Activated CD4-positive, alpha-beta memory T cell treated with anti-CD3 and anti-CD28 coated beads, Interleukin-2, amount 10 ng/mL, durations not matched to agents 7 days and 5 days (primary cell): ENCODE measurements at regions not wholly inside any gene's neighbourhood (a gene's known extent, or its start where the extent isn't known, plus 50 kb on each side); places are given as distances from the start of the nearest gene placed in this dataset.

Experiments
- CTCF ChIA-PET: fragments of 350-600 bp; sonication (Branson Sonifier 250); formaldehyde crosslinking; loops from one replicate; lab custom pipeline; 2021; ENCODE audit warnings: antibody characterized with exemption, inconsistent platforms; lab: Charles Lee
- POLR2A ChIA-PET: fragments of 350-600 bp; sonication (Branson Sonifier 250); formaldehyde crosslinking; loops from one replicate; lab custom pipeline; 2021; ENCODE audit warnings: antibody characterized with exemption; lab: Charles Lee
- DNase-seq: peaks from one replicate; pipeline ENCODE4 v3.0.0-alpha.2; 2020
- H3K27ac Mint-ChIP-seq: one replicate; pipeline ENCODE4 v1.8.0; 2021; ENCODE audit warnings: mild to moderate bottlenecking, mixed read lengths
- H3K27me3 Mint-ChIP-seq: one replicate; pipeline ENCODE4 v1.8.0; 2021; ENCODE audit warnings: mixed read lengths
- H3K36me3 Mint-ChIP-seq: one replicate; pipeline ENCODE4 v1.8.0; 2021; ENCODE audit warnings: low read depth, mixed read lengths
- H3K4me1 Mint-ChIP-seq: one replicate; pipeline ENCODE4 v1.8.0; 2021; ENCODE audit warnings: mixed read lengths
- H3K4me3 Mint-ChIP-seq: one replicate; pipeline ENCODE4 v1.8.0; 2021; ENCODE audit warnings: mild to moderate bottlenecking, mixed read lengths
- H3K9me3 Mint-ChIP-seq: one replicate; pipeline ENCODE4 v1.8.0; 2021; ENCODE audit warnings: mixed read lengths

GRCh38 chr3:188950832-188951489 is 220.8 kb upstream of the TPRG1 start:
- H3K27me3 Mint-ChIP-seq, result peaks cover 9% of the 10 kb centered on the region
- CTCF ChIA-PET, result interaction anchor here (13.5 kb wide), 1 partner anchor 1213 kb away, joined by 493 read pairs; no protein-coding TSS in a partner anchor
- POLR2A ChIA-PET, result interaction anchor here (0.6 to 7.1 kb wide), 3 partner anchors 10 to 1211 kb away, joined by 3 to 57 read pairs (median 3); no protein-coding TSS in a partner anchor
- peaks cover 12% of the 10 kb centered on the region for H3K4me1 Mint-ChIP-seq
- no peak overlapping the region for H3K4me3 Mint-ChIP-seq
- H3K9me3 Mint-ChIP-seq, result no peaks in the 10 kb centered on the region
- no peaks in the 10 kb centered on the region for H3K36me3 Mint-ChIP-seq
- DNase-seq, result peak; percentile 26
- H3K27ac Mint-ChIP-seq, result no peak overlapping the region

GRCh38 chr3:188951734-188952133 is 220.0 kb upstream of the TPRG1 start:
- ChIA-PET CTCF (interaction anchor here (4.0 to 13.5 kb wide), 2 partner anchors 7 to 1213 kb away, joined by 26 to 493 read pairs; no protein-coding TSS in a partner anchor), POLR2A (interaction anchor here (0.5 to 7.1 kb wide), 3 partner anchors 11 to 1212 kb away, joined by 3 to 57 read pairs (median 3); no protein-coding TSS in a partner anchor)
- Mint-ChIP-seq H3K27ac (no peak overlapping the region), H3K9me3 (no peaks in the 10 kb centered on the region), H3K4me1 (peaks cover 12% of the 10 kb centered on the region), H3K27me3 (peaks cover 8% of the 10 kb centered on the region), H3K36me3 (no peaks in the 10 kb centered on the region), H3K4me3 (no peak overlapping the region)
- DNase-seq, result no peak

- Mint-ChIP-seq H3K9me3 (no peaks in the 10 kb centered on the region), H3K27me3 (peaks cover 2% of the 10 kb centered on the region), H3K36me3 (no peaks in the 10 kb centered on the region), H3K4me1 (peaks cover 11% of the 10 kb centered on the region), H3K27ac (no peak overlapping the region), H3K4me3 (no peak overlapping the region)
- ChIA-PET CTCF (interaction anchor here (0.6 to 13.5 kb wide), 50 partner anchors 10 to 1222 kb away, joined by 3 to 493 read pairs (median 5); partner anchors contain the start of gene BCL6), POLR2A (interaction anchor here (0.6 to 7.1 kb wide), 7 partner anchors 11 to 1215 kb away, joined by 3 to 57 read pairs (median 4); partner anchors contain the start of gene BCL6)
- DNase-seq, result peak; percentile 82
Measured at GRCh38 chr3:188954590-188955208, 217.1 kb upstream of the TPRG1 start.

GRCh38 chr3:188955919-188956318 is 215.9 kb upstream of the TPRG1 start:
- H3K4me3 Mint-ChIP-seq, result no peak overlapping the region
- peaks cover 3% of the 10 kb centered on the region for H3K27me3 Mint-ChIP-seq
- DNase-seq, result no peak
- H3K27ac Mint-ChIP-seq, result no peak overlapping the region
- ChIA-PET CTCF (interaction anchor here (0.7 to 13.5 kb wide), 25 partner anchors 11 to 1218 kb away, joined by 3 to 493 read pairs (median 5); partner anchors contain the start of gene BCL6), POLR2A (interaction anchor here (1.3 to 7.1 kb wide), 2 partner anchors 188 to 1216 kb away, joined by 6 to 57 read pairs; no protein-coding TSS in a partner anchor)
- H3K9me3 Mint-ChIP-seq, result no peaks in the 10 kb centered on the region
- H3K4me1 Mint-ChIP-seq, result peaks cover 5% of the 10 kb centered on the region
- no peaks in the 10 kb centered on the region for H3K36me3 Mint-ChIP-seq

GRCh38 chr3:188956839-188957489 is 214.8 kb upstream of the TPRG1 start:
- Mint-ChIP-seq H3K4me1 (peaks cover 3% of the 10 kb centered on the region), H3K9me3 (no peaks in the 10 kb centered on the region), H3K4me3 (no peak overlapping the region), H3K27me3 (peaks cover 6% of the 10 kb centered on the region), H3K36me3 (no peaks in the 10 kb centered on the region), H3K27ac (no peak overlapping the region)
- ChIA-PET CTCF (interaction anchor here (0.9 to 13.5 kb wide), 7 partner anchors 12 to 1219 kb away, joined by 3 to 493 read pairs (median 5); no protein-coding TSS in a partner anchor), POLR2A (interaction anchor here (7.1 kb wide), 1 partner anchor 1217 kb away, joined by 57 read pairs; no protein-coding TSS in a partner anchor)
- DNase-seq, result no peak

GRCh38 chr3:188959013-188959412 is 212.8 kb upstream of the TPRG1 start:
- ChIA-PET CTCF (interaction anchor here (1.5 to 13.5 kb wide), 2 partner anchors 82 to 1221 kb away, joined by 4 to 493 read pairs; no protein-coding TSS in a partner anchor), POLR2A (interaction anchor here (1.6 kb wide), 1 partner anchor 1220 kb away, joined by 4 read pairs; no protein-coding TSS in a partner anchor)
- peaks cover 15% of the 10 kb centered on the region for H3K4me1 Mint-ChIP-seq
- H3K36me3 Mint-ChIP-seq, result no peaks in the 10 kb centered on the region
- DNase-seq, result no peak
- peaks cover 10% of the 10 kb centered on the region for H3K27me3 Mint-ChIP-seq
- H3K9me3 Mint-ChIP-seq, result no peaks in the 10 kb centered on the region
- H3K4me3 Mint-ChIP-seq, result no peak overlapping the region
- H3K27ac Mint-ChIP-seq, result no peak overlapping the region

GRCh38 chr3:188962253-188963247 is 209.2 kb upstream of the TPRG1 start:
- Mint-ChIP-seq H3K27ac (no peak overlapping the region), H3K27me3 (peaks cover 14% of the 10 kb centered on the region), H3K4me3 (no peak overlapping the region), H3K4me1 (peaks cover 15% of the 10 kb centered on the region), H3K36me3 (no peaks in the 10 kb centered on the region), H3K9me3 (no peaks in the 10 kb centered on the region)
- ChIA-PET CTCF (interaction anchor here (0.7 to 13.5 kb wide), 5 partner anchors 79 to 1262 kb away, joined by 3 to 493 read pairs (median 5); no protein-coding TSS in a partner anchor), POLR2A (no interaction called here)
- DNase-seq, result peak; percentile 30

GRCh38 chr3:188964957-188965356 is 206.8 kb upstream of the TPRG1 start:
- no peak overlapping the region for H3K27ac Mint-ChIP-seq
- H3K9me3 Mint-ChIP-seq, result peaks cover under 1% of the 10 kb centered on the region
- ChIA-PET POLR2A (no interaction called here), CTCF (interaction anchor here (0.7 kb wide), 1 partner anchor 10 kb away, joined by 4 read pairs; no protein-coding TSS in a partner anchor)
- peaks cover under 1% of the 10 kb centered on the region for H3K36me3 Mint-ChIP-seq
- H3K4me1 Mint-ChIP-seq, result peaks cover 15% of the 10 kb centered on the region
- DNase-seq, result no peak
- no peak overlapping the region for H3K4me3 Mint-ChIP-seq
- H3K27me3 Mint-ChIP-seq, result peaks cover 15% of the 10 kb centered on the region

GRCh38 chr3:188972310-188972709 is 199.5 kb upstream of the TPRG1 start:
- POLR2A ChIA-PET, result no interaction called here
- Mint-ChIP-seq H3K4me3 (no peak overlapping the region), H3K4me1 (peaks cover 17% of the 10 kb centered on the region), H3K9me3 (peaks cover 5% of the 10 kb centered on the region), H3K27me3 (peaks cover 3% of the 10 kb centered on the region), H3K36me3 (peaks cover 3% of the 10 kb centered on the region), H3K27ac (no peak overlapping the region)
- CTCF ChIA-PET, result interaction anchor here (1.2 to 1.3 kb wide), 2 partner anchors 18 to 1233 kb away, joined by 3 to 5 read pairs; no protein-coding TSS in a partner anchor
- no peak for DNase-seq

GRCh38 chr3:188974856-188975599 is 196.7 kb upstream of the TPRG1 start:
- Mint-ChIP-seq H3K9me3 (peaks cover 4% of the 10 kb centered on the region), H3K4me1 (peaks cover 17% of the 10 kb centered on the region), H3K36me3 (peaks cover 2% of the 10 kb centered on the region), H3K27me3 (peaks cover 2% of the 10 kb centered on the region), H3K4me3 (no peak overlapping the region), H3K27ac (no peak overlapping the region)
- no peak for DNase-seq
- POLR2A ChIA-PET, result no interaction called here
- CTCF ChIA-PET, result interaction anchor here (0.8 to 2.1 kb wide), 3 partner anchors 20 to 172 kb away, joined by 3 to 9 read pairs (median 3); no protein-coding TSS in a partner anchor
